ENCODE measurements at regions not wholly inside any gene's neighbourhood (a gene's known extent, or its start where the extent isn't known, plus 50 kb on each side); places are given as distances from the start of the nearest gene placed in this dataset.
"Not testable (repeated sequence)": the region's sequence is repeated elsewhere in the genome, so short reads cannot be mapped to it uniquely, and the experiment has no call there.

- no peak for DNase-seq (ENCODE audit: low read depth, low spot score)
These were observed 259.8 kb upstream of the HDAC4 start for GRCh38 chr2:239660390-239661230.

GRCh38 chr2:239657992-239658391 is 257.2 kb upstream of the HDAC4 start:
- DNase-seq (ENCODE audit: low read depth, low spot score): no peak

DNA sequence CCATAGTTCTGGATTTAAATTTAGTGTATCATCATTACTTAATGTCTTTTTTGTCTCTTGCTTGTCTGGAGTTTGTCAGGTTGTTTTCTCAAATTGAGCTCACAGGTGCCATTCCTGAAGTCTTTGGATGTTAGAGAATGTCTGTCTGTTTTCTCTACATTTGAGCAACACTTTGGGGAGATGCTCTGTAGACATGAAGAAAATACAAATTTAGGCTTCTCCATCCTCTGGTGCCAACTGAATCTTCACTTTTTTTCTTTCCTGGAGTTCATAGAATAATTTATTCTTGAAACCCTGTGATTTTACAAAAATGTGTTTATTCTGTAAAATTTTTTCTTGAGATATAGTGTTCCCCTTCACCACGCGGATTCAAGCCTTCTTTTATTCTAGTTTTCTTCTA is 256.4 kb upstream of the HDAC4 start:
- no peak for DNase-seq (ENCODE audit: low read depth, low spot score)

DNA sequence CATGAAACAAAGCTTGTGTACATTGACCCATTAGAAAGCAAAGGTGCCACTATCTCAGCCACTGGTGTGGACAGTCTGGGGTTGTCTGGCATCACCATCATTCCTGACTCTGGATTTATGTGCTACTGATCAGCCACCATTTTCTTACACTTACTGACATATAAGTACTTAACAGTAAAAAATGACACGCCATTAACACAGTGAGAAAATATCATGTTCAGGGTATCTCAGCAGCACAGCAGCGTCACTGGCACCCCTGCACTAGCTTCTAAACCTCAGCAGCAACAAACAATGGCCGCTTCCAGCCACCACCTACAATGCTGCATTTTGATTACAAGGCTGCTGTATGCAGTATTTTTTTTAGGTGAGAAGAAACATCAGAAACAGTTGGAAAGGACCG is 253.4 kb upstream of the HDAC4 start:
- no peak for DNase-seq (ENCODE audit: low read depth, low spot score)

GRCh38 chr2:239651859-239652258 is 251.0 kb upstream of the HDAC4 start:
- no peak for DNase-seq (ENCODE audit: low read depth, low spot score)

DNA sequence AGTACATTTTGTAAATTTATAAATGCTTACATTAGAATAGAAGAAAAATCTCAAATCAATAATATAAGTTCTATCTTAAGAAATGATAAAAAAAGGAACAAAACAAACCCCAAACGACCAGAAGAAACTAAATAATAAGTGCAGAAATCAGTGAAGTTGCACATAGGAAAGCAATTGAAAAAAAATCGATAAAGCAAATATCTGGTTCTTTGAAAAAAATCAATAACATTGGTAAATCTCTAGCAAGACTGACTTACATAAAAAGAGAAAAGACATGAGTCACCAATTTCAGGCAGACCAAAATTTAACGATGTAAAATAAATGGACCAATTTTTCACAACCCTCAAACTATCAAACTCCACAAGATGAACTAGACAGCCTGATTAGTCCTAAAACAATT is 249.9 kb upstream of the HDAC4 start:
- no peak for DNase-seq (ENCODE audit: low read depth, low spot score)

- no peak for DNase-seq (ENCODE audit: low read depth, low spot score)
These were observed 248.5 kb upstream of the HDAC4 start for GRCh38 chr2:239649309-239649708.

DNA sequence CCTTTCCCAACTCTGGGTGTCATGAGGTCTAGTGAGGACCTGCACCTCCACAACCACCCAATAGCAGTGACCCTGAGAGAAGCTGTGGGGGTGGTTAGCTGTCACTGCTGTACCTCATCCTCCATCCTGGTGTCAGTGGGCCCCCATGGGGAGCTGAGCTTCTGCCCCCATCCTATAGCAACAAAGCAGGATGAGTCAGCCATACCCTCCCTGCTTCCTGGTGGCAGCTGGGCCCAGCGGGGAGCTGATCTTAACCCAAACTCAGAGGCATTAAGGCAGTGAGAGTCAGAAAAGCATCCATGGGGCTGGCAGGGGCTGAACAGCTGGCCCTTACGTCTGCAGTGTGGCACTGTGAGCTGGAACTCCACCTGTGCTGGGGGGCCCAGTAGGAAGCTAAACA is 247.8 kb upstream of the HDAC4 start:
- DNase-seq (ENCODE audit: low read depth, low spot score): no peak

DNA sequence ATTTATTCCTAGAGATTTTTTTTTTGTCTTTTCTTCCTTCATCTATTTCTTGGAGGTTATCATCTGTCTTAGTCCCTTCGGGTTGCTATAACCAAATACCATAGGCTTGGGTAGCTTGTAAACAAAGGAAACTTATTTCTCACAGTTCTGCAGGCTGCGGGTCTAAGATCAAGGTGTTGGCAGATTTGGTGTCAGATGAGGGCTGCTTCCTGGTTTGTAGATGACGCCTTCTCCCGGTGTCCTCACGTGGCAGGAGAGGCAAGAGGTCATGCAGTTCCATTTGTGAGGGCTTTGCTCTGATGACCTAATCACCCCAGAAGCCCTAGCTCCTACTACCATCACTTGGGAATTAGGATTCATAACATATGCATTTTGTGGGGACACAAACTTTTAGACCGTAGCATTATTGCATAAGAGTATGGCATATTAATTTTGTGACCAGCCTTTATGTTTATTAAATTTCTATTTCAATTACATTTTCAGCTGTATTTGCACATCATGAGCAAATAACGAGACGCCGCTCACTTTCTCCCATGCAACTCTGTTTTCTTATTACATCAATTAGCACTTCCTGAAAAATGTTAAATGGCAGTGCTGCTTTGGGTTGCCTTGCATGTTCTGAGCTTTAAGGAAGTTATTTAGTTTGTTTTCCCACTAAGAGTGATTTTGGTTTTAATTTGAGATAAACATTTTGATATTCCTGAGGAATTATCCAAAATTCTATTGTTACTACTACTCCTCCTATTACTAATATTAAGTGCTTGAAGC is 246.4 kb upstream of the HDAC4 start:
- no peak for DNase-seq (ENCODE audit: low read depth, low spot score)

- no peak for DNase-seq (ENCODE audit: low read depth, low spot score)
These were observed 245.4 kb upstream of the HDAC4 start for GRCh38 chr2:239646184-239646583.

- not testable (repeated sequence) for DNase-seq (ENCODE audit: low read depth, low spot score)
These were observed 243.8 kb upstream of the HDAC4 start for GRCh38 chr2:239644594-239644993.

- DNase-seq (ENCODE audit: low read depth, low spot score): no peak
These were observed 243.2 kb upstream of the HDAC4 start for GRCh38 chr2:239644011-239644410.

GRCh38 chr2:239642406-239643004 is 241.7 kb upstream of the HDAC4 start:
- no peak for DNase-seq (ENCODE audit: low read depth, low spot score)

- DNase-seq (ENCODE audit: low read depth, low spot score): not testable (repeated sequence)
These were observed 241.1 kb upstream of the HDAC4 start for GRCh38 chr2:239641904-239642303.

- DNase-seq (ENCODE audit: low read depth, low spot score): no peak
These were observed 240.1 kb upstream of the HDAC4 start for GRCh38 chr2:239640676-239641578.

GRCh38 chr2:239640210-239640609 is 239.4 kb upstream of the HDAC4 start:
- no peak for DNase-seq (ENCODE audit: low read depth, low spot score)

- DNase-seq (ENCODE audit: low read depth, low spot score): no peak
These were observed 238.8 kb upstream of the HDAC4 start for GRCh38 chr2:239639421-239640185.

- no peak for DNase-seq (ENCODE audit: low read depth, low spot score)
These were observed 237.6 kb upstream of the HDAC4 start for GRCh38 chr2:239638376-239638775.

- no peak for DNase-seq (ENCODE audit: low read depth, low spot score)
These were observed 236.0 kb upstream of the HDAC4 start for GRCh38 chr2:239636808-239637207.

DNA sequence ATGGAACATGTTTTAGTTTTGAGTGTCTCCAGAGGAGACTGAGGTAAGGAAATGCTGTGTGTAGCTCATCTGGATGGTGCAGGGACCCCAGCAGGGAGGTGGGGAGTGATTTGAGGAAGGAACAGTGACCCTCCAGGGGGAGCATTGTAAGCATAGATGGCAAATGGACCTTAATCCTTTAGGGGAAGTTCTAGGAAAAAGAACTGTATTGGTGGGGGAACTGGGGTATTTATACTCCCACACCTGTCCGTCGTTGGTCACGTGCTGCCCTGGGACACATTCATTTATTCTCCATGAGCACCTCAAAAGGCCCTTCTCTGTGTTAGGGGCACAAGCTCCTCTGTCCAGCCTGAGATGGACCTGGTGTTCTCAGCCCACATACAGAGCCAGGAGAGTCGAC is 233.9 kb upstream of the HDAC4 start:
- DNase-seq (ENCODE audit: low read depth, low spot score): no peak

Measured in activated CD4-positive, CD25-positive, alpha-beta regulatory T cell treated with anti-CD3 and anti-CD28 coated beads, Interleukin-2, amount 50 U/mL, for 16 hours (primary cell).